ENCODE measurements at regions not wholly inside any gene's neighbourhood (a gene's known extent, or its start where the extent isn't known, plus 50 kb on each side); places are given as distances from the start of the nearest gene placed in this dataset.

DNA sequence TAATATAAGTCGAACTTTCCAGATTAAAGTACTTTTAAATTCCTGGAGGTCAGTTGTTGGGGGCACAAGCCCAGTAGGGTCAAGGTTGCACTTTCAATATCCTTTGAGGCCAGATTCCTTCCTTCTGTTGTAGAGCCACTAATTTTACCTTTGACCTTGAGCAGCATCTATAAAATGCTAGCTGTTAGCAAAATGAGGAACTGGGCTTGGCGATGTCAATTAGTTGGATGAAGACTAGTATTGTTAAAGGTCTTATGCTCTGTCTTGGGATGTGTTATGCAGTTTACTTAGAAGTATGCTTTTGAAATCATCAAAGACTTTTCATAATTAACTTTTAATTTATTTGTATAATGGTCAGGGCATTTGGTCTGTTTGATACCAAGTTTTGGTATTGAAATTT is 425.9 kb upstream of the PROX1 start:
- POLR2A ChIA-PET: no interaction called here
- no peak overlapping the region for H3K27ac Mint-ChIP-seq
- H3K27me3 Mint-ChIP-seq: no peaks in the 10 kb centered on the region
- peaks cover 3% of the 10 kb centered on the region for H3K9me3 Mint-ChIP-seq
- DNase-seq (no peak), ATAC-seq (ENCODE audit: low read depth) (no peak)
- H3K4me3 Mint-ChIP-seq: no peak overlapping the region
- H3K4me1 Mint-ChIP-seq: no peaks in the 10 kb centered on the region
- H3K36me3 Mint-ChIP-seq: no peaks in the 10 kb centered on the region

DNA sequence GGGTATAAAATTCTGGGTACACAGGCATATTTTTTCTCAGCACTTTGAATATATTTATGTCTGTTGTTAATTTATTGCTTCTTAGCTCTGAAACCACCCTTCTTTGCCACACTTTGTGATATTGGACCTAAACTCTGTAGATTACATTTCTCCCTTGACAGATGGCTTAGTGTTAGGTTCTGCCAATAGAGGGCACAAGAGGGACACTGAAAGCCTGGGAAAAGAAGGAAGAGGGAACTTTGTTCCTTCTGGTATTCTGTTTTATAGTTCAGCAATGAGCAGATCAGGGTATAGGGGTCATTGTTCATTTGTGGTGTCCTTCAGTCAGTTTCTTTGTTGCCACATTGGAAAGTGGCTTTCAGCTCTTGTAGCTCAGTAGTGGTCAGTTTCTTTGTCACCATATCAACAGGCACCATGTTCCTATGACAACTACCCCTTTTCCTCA is 423.5 kb upstream of the PROX1 start:
- H3K27ac Mint-ChIP-seq: no peak overlapping the region
- peaks cover 3% of the 10 kb centered on the region for H3K9me3 Mint-ChIP-seq
- no peaks in the 10 kb centered on the region for H3K36me3 Mint-ChIP-seq
- DNase-seq (no peak), ATAC-seq (ENCODE audit: low read depth) (no peak)
- no peak overlapping the region for H3K4me3 Mint-ChIP-seq
- H3K4me1 Mint-ChIP-seq: no peaks in the 10 kb centered on the region
- POLR2A ChIA-PET: no interaction called here
- H3K27me3 Mint-ChIP-seq: no peaks in the 10 kb centered on the region

DNA sequence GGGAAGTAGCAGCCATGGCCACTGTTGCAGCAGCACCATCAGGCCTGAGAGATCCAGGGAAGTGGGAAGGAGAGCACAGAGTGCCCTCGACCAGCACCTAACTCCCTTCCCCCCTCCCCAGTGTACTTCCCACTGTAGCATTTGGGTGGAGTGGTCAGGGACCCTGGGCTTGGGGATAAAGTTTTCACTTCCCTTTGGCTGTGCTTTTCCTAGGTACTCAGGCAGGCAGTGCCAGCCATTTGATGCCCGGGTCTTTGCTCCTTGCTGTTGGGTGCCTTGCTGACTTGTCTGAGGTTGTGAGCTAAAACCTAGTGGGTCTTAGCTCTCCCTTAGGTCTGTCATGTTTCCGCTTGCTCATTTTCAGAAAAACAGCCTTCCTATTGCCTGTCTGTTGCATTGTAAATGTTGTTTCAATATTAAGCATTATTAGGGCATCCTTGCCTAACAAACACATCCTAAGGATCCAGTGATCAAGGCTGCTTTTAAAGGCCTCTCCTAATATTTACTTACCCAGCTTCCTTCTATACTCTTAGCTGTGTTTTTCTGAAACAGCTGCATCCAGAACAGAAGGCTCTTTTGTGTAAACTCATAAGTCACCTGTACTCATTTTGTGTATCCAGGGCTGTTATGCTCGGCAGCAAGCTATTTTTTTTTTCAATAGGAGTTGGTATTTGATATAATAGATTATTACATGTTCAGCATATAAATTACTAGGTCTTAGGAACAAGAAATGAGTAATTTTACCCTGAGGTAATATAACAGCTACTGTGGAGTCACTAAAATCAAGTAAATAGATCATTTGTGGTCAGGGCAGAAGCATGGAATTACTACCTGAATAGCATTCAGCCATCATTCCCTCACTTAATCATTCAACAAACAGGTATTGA is 418.6 kb upstream of the PROX1 start:
- Mint-ChIP-seq H3K36me3 (no peaks in the 10 kb centered on the region), H3K27me3 (no peaks in the 10 kb centered on the region), H3K4me1 (no peaks in the 10 kb centered on the region), H3K4me3 (no peak overlapping the region), H3K27ac (no peak overlapping the region), H3K9me3 (peaks cover 1% of the 10 kb centered on the region)
- DNase-seq (no peak), ATAC-seq (ENCODE audit: low read depth) (no peak)
- POLR2A ChIA-PET: no interaction called here

DNA sequence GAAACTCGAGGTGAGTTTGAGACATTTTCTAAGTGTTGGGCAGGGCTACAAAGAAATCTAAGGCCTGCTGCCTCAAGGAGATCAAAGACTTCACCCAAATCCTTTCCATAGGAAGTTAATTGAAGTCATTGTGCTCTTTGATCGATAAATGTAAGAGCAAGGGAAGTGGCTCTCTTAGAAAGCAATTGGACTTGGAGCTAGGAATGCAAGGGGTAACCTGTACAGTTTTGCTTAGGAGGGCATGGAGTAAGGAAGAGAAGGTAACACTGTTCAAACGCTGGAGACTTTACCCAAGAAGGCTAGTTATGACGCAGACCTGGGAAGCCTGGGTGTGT is 418.0 kb upstream of the PROX1 start:
- H3K4me1 Mint-ChIP-seq: no peaks in the 10 kb centered on the region
- no peak overlapping the region for H3K27ac Mint-ChIP-seq
- ATAC-seq (ENCODE audit: low read depth): no peak
- H3K4me3 Mint-ChIP-seq: no peak overlapping the region
- H3K27me3 Mint-ChIP-seq: no peaks in the 10 kb centered on the region
- H3K9me3 Mint-ChIP-seq: no peaks in the 10 kb centered on the region
- no peaks in the 10 kb centered on the region for H3K36me3 Mint-ChIP-seq
- POLR2A ChIA-PET: no interaction called here
- no peak for DNase-seq

- Mint-ChIP-seq H3K27me3 (no peaks in the 10 kb centered on the region), H3K27ac (no peak overlapping the region), H3K36me3 (no peaks in the 10 kb centered on the region), H3K4me3 (no peak overlapping the region), H3K4me1 (no peaks in the 10 kb centered on the region), H3K9me3 (no peaks in the 10 kb centered on the region)
- POLR2A ChIA-PET: no interaction called here
- DNase-seq: no peak
- no peak for ATAC-seq (ENCODE audit: low read depth)
Observed at GRCh38 chr1:213570487-213570886, 417.3 kb upstream of the PROX1 start.

GRCh38 chr1:213571419-213571818 is 416.4 kb upstream of the PROX1 start:
- Mint-ChIP-seq H3K4me3 (no peak overlapping the region), H3K27me3 (no peaks in the 10 kb centered on the region), H3K27ac (no peak overlapping the region), H3K9me3 (no peaks in the 10 kb centered on the region), H3K4me1 (no peaks in the 10 kb centered on the region), H3K36me3 (no peaks in the 10 kb centered on the region)
- DNase-seq (no peak), ATAC-seq (ENCODE audit: low read depth) (no peak)
- POLR2A ChIA-PET: no interaction called here

DNA sequence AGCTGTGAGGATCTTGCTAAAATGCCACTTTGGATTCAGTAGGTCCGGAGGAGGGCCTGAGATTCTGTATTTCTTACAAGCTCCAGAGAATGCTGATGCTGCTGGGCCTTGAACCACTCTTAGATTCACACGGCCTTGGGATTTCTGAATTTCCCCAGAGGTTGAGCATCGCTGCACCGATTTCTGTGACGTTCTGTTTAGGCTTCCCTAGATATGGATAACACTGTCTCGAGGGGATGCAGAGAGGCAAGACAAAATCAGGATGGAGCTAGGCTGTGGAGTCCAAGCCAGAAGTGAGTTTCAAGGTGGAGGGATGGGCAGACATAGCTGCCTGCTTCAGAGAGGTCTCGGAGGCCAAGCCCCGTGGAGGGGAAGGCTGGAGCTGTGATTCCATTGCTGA is 415.9 kb upstream of the PROX1 start:
- Mint-ChIP-seq H3K27ac (no peak overlapping the region), H3K36me3 (no peaks in the 10 kb centered on the region), H3K27me3 (no peaks in the 10 kb centered on the region), H3K4me1 (no peaks in the 10 kb centered on the region), H3K4me3 (no peak overlapping the region), H3K9me3 (no peaks in the 10 kb centered on the region)
- DNase-seq: no peak
- no peak for ATAC-seq (ENCODE audit: low read depth)
- POLR2A ChIA-PET: no interaction called here

- Mint-ChIP-seq H3K36me3 (no peaks in the 10 kb centered on the region), H3K27me3 (no peaks in the 10 kb centered on the region), H3K9me3 (no peaks in the 10 kb centered on the region), H3K4me3 (no peak overlapping the region), H3K27ac (no peak overlapping the region), H3K4me1 (no peaks in the 10 kb centered on the region)
- DNase-seq (no peak), ATAC-seq (ENCODE audit: low read depth) (no peak)
- POLR2A ChIA-PET: no interaction called here
Observed at GRCh38 chr1:213572912-213573647, 414.7 kb upstream of the PROX1 start.

DNA sequence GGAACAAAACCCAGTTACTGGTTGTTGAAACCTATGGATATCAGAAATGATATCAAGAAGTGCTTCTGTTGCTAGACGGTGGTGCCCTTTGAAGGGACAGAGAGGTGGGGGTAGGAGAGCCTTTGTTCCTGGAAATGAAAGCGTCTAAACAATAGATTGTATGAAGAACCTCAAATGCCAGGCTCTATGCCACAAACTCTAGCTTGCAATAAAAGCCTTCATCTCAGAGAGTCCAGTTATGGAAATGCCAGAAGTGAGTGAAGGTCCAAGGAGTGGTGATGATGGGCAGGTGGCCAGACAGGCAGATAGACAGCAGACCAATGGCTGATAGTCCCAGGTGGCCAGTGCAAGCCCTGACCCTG is 414.1 kb upstream of the PROX1 start:
- H3K4me1 Mint-ChIP-seq: no peaks in the 10 kb centered on the region
- H3K27ac Mint-ChIP-seq: no peak overlapping the region
- no peaks in the 10 kb centered on the region for H3K27me3 Mint-ChIP-seq
- no peaks in the 10 kb centered on the region for H3K9me3 Mint-ChIP-seq
- no peaks in the 10 kb centered on the region for H3K36me3 Mint-ChIP-seq
- no peak for ATAC-seq (ENCODE audit: low read depth)
- DNase-seq: no peak
- POLR2A ChIA-PET: no interaction called here
- no peak overlapping the region for H3K4me3 Mint-ChIP-seq

DNA sequence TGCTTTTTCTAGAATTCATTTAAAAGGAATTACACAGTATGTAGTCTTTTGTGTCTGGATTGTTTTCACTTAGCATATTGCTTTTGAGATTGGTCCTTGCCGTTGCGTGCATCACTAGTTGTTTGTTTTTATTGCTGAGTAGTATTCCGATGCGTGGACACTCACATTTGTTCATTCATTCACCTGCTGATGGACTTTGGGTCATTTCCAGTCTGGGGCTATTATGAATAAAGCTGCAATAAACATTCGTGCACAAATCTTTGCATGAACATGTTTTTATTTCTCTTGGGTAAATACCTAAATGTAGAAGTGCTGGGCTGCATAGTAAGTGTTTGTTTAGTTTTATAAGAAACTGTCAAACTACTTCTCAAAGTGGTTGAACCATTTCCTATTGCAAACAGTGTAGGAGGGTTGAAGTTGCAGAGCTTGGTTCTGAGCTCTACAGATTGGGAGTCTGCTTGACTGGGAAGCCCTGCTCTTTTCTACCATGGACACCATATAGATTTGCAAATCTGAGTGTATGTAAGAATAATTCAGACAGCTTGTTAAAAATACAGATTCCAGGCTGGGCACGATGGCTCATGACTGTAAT is 404.7 kb upstream of the PROX1 start:
- no peaks in the 10 kb centered on the region for H3K9me3 Mint-ChIP-seq
- POLR2A ChIA-PET: no interaction called here
- H3K36me3 Mint-ChIP-seq: no peaks in the 10 kb centered on the region
- DNase-seq: no peak
- peaks cover 2% of the 10 kb centered on the region for H3K27me3 Mint-ChIP-seq
- ATAC-seq (ENCODE audit: low read depth): no peak
- no peak overlapping the region for H3K27ac Mint-ChIP-seq
- no peaks in the 10 kb centered on the region for H3K4me1 Mint-ChIP-seq
- H3K4me3 Mint-ChIP-seq: no peak overlapping the region

GRCh38 chr1:213584272-213584671 is 403.5 kb upstream of the PROX1 start:
- no peak overlapping the region for H3K4me3 Mint-ChIP-seq

GRCh38 chr1:213585402-213585801 is 402.4 kb upstream of the PROX1 start:
- Mint-ChIP-seq H3K27me3 (peaks cover 3% of the 10 kb centered on the region), H3K9me3 (no peaks in the 10 kb centered on the region), H3K4me1 (no peaks in the 10 kb centered on the region), H3K27ac (no peak overlapping the region), H3K4me3 (no peak overlapping the region), H3K36me3 (no peaks in the 10 kb centered on the region)
- DNase-seq: no peak
- no peak for ATAC-seq (ENCODE audit: low read depth)
- POLR2A ChIA-PET: no interaction called here

More at GRCh38 chr1:213584272-213584671, 403.5 kb upstream of the PROX1 start:
- DNase-seq (no peak), ATAC-seq (ENCODE audit: low read depth) (no peak)
- Mint-ChIP-seq H3K4me1 (no peaks in the 10 kb centered on the region), H3K27me3 (peaks cover 2% of the 10 kb centered on the region), H3K36me3 (no peaks in the 10 kb centered on the region), H3K27ac (no peak overlapping the region), H3K9me3 (no peaks in the 10 kb centered on the region)
- POLR2A ChIA-PET: no interaction called here

DNA sequence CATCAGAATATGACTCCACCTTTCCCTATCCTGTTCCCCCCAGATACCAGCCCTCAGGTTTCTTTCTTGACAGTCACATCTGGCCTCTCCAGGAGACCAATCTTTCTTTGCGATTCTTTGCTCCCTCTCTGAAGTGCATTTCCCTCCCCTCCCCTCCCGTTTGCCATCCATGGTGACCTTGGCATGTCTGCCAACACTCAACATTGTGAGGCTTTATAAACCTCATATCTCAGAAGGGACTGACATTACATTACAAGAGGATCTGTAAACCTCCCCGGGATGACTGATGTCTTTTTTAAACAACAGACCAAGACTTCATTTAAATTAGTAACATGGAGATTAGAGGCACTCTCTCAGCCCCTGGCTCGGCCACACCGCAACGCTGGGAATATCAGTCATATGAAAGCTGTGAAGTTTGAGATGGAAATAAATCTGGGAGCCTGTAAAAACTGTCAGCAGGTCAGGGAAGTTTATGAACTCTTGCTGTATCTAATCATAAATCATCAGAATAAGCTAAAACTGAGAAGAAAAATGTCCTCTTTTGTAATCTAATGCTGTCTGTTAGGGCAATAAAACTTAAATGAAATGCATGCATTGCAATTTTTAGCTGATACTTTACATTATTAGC is 401.7 kb upstream of the PROX1 start:
- H3K36me3 Mint-ChIP-seq: no peaks in the 10 kb centered on the region
- H3K27ac Mint-ChIP-seq: no peak overlapping the region
- no peaks in the 10 kb centered on the region for H3K9me3 Mint-ChIP-seq
- no peaks in the 10 kb centered on the region for H3K4me1 Mint-ChIP-seq
- H3K4me3 Mint-ChIP-seq: no peak overlapping the region
- POLR2A ChIA-PET: no interaction called here
- H3K27me3 Mint-ChIP-seq: peaks cover 3% of the 10 kb centered on the region
- ATAC-seq (ENCODE audit: low read depth): no peak
- DNase-seq: no peak

GRCh38 chr1:213586587-213586972 is 401.2 kb upstream of the PROX1 start:
- POLR2A ChIA-PET: no interaction called here
- ATAC-seq (ENCODE audit: low read depth) (no peak), DNase-seq (no peak)
- no peak overlapping the region for H3K27ac Mint-ChIP-seq
- H3K27me3 Mint-ChIP-seq: peaks cover 3% of the 10 kb centered on the region
- no peaks in the 10 kb centered on the region for H3K36me3 Mint-ChIP-seq
- H3K4me1 Mint-ChIP-seq: no peaks in the 10 kb centered on the region
- no peak overlapping the region for H3K4me3 Mint-ChIP-seq
- H3K9me3 Mint-ChIP-seq: no peaks in the 10 kb centered on the region
